ENCODE measurements at regions not wholly inside any gene's neighbourhood (a gene's known extent, or its start where the extent isn't known, plus 50 kb on each side); places are given as distances from the start of the nearest gene placed in this dataset.
A peak's percentile ranks its signal among the peaks of the same experiment; 100 is the strongest.

- H3K4me3 ChIP-seq (ENCODE audit: low read depth, low read length) = no peak overlapping the region
- DNase-seq (ENCODE audit: low read depth) = peak; percentile 87
- TF ChIP-seq CTCF (IDR thresholded peaks at IDR 0.05; ENCODE audit: control insufficient read depth, extremely low read depth, insufficient read depth) = no peak
Measured at GRCh38 chr2:183996825-183997793, 601.2 kb upstream of the ZNF804A start.

- no peak for TF ChIP-seq CTCF (IDR thresholded peaks at IDR 0.05; ENCODE audit: control insufficient read depth, extremely low read depth, insufficient read depth)
- no peak overlapping the region for H3K4me3 ChIP-seq (ENCODE audit: low read depth, low read length)
- DNase-seq (ENCODE audit: low read depth) = no peak
Measured at GRCh38 chr2:183998041-183998796, 600.1 kb upstream of the ZNF804A start.

- no peak overlapping the region for H3K4me3 ChIP-seq (ENCODE audit: low read depth, low read length)
- no peak for TF ChIP-seq CTCF (IDR thresholded peaks at IDR 0.05; ENCODE audit: control insufficient read depth, extremely low read depth, insufficient read depth)
Measured at GRCh38 chr2:183998797-183999190, 599.5 kb upstream of the ZNF804A start.

GRCh38 chr2:184004289-184004947 lies 593.9 kb upstream of the ZNF804A start:
- no peak for TF ChIP-seq CTCF (IDR thresholded peaks at IDR 0.05; ENCODE audit: control insufficient read depth, extremely low read depth, insufficient read depth)
- DNase-seq (ENCODE audit: low read depth) = no peak
- no peak overlapping the region for H3K4me3 ChIP-seq (ENCODE audit: low read depth, low read length)

More at GRCh38 chr2:183998797-183999190, 599.5 kb upstream of the ZNF804A start:
- no peak for DNase-seq (ENCODE audit: low read depth)

GRCh38 chr2:184004948-184005672 lies 593.2 kb upstream of the ZNF804A start:
- no peak for TF ChIP-seq CTCF (IDR thresholded peaks at IDR 0.05; ENCODE audit: control insufficient read depth, extremely low read depth, insufficient read depth)
- DNase-seq (ENCODE audit: low read depth) = no peak
- H3K4me3 ChIP-seq (ENCODE audit: low read depth, low read length) = no peak overlapping the region

GRCh38 chr2:184006998-184007397 lies 591.3 kb upstream of the ZNF804A start:
- DNase-seq (ENCODE audit: low read depth) = no peak
- no peak for TF ChIP-seq CTCF (IDR thresholded peaks at IDR 0.05; ENCODE audit: control insufficient read depth, extremely low read depth, insufficient read depth)
- no peak overlapping the region for H3K4me3 ChIP-seq (ENCODE audit: low read depth, low read length)

All from LNCaP clone FGC (cell line).